ENCODE measurements at regions not wholly inside any gene's neighbourhood (a gene's known extent, or its start where the extent isn't known, plus 50 kb on each side); places are given as distances from the start of the nearest gene placed in this dataset.
"Not testable (repeated sequence)": the region's sequence is repeated elsewhere in the genome, so short reads cannot be mapped to it uniquely, and the experiment has no call there.

DNA sequence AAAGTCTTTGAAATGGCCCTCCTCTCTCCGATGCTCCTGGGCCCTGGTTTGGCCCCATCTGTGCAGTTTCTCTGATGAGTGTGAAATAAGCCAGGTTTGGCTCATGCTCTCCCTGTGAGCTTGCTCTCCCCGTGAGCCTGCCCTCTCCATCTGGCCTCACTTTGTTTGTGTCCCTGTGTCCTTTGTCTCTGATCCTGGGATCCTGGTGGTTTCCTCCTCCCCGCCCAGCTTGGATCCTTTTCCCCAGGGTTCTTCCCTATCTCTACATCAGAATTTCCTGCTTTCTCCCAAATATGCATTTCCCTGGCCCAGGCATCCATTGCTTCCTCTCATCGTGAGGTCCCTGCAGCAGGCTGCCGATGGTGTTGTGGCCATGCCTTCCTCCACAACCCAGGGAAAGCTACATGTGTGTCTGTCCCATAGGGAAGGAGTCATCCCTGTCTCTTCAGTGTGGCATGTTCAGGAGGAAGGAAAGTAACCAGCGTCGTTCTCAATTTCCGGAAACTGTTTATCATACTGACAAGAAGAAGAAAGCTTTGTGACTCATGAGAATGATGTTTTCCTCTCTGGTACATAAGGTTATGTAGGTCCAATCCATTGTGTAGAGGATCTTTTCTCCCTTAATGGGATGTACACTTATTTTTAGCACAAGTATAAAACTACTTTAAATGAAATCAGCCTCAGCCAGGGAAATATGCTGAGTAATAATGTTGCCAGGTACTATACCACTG, 956.6 kb downstream of the SPATA31A6 start:
- H3K4me1 ChIP-seq (ENCODE audit: control insufficient read depth, insufficient read depth, low read length); BruUV-seq (replicated peaks); H3K4ac ChIP-seq (ENCODE audit: low read depth, low read length); H3K9ac ChIP-seq (ENCODE audit: low read depth, low read length); H3K27me3 ChIP-seq (ENCODE audit: control insufficient read depth, insufficient read depth, low read length); in situ Hi-C loops (cut with MboI; ENCODE audit: low sequenced_read_pairs); H4K5ac ChIP-seq (ENCODE audit: low read depth, low read length); H3K79me1 ChIP-seq (ENCODE audit: low read depth in 1 of 2, low read length in 2 of 2); H3K4me3 ChIP-seq (ENCODE audit: insufficient read depth, low read depth, low read length); ATAC-seq (ENCODE audit: low read depth); H3K56ac ChIP-seq (ENCODE audit: extremely low read depth, insufficient read depth, low read length); dilution Hi-C loops (cut with HindIII; ENCODE audit: low sequenced_read_pairs, unreplicated experiment); H3K9me1 ChIP-seq (ENCODE audit: insufficient read depth, low read length); CTCF ChIA-PET; intact Hi-C loops (cut with micrococcal nuclease); H2BK120ac ChIP-seq (ENCODE audit: low read depth, low read length); H2BK15ac ChIP-seq (ENCODE audit: low read depth, low read length); H2AK9ac ChIP-seq (replicated peaks; ENCODE audit: low read depth, low read length, poor library complexity); POLR2A ChIA-PET (ENCODE audit: unreplicated experiment); H2AFZ ChIP-seq (replicated peaks; ENCODE audit: low read length, poor library complexity); H3K4me2 ChIP-seq (ENCODE audit: low read depth, low read length); H3K9me3 ChIP-seq (ENCODE audit: control insufficient read depth, insufficient read depth, low read length); H2BK5ac ChIP-seq (ENCODE audit: low read depth, low read length, poor library complexity, severe bottlenecking); H3K36me3 ChIP-seq (ENCODE audit: control insufficient read depth, insufficient read depth, low read length); H2AK5ac ChIP-seq (ENCODE audit: low read depth, low read length); DNase-seq; H3K14ac ChIP-seq (replicated peaks; ENCODE audit: low read depth, low read length); H3K27ac ChIP-seq (ENCODE audit: insufficient read depth, low read length); H3K23ac ChIP-seq (ENCODE audit: low read depth, low read length); H4K91ac ChIP-seq (ENCODE audit: insufficient read depth, low read depth, low read length); H4K8ac ChIP-seq (ENCODE audit: low read depth in 2 of 2, low read length in 2 of 2); H2BK20ac ChIP-seq (ENCODE audit: low read depth, low read length); H4K20me1 ChIP-seq (ENCODE audit: insufficient read depth, low read length); H3K18ac ChIP-seq (ENCODE audit: low read depth, low read length): not testable (repeated sequence)
- WGBS, 2 experiments (ENCODE audit: extremely low coverage in 2 of 2, insufficient read length in 1 of 2) = no CpG with 5 or more reads among the region's 8 CpGs
